ENCODE measurements at regions not wholly inside any gene's neighbourhood (a gene's known extent, or its start where the extent isn't known, plus 50 kb on each side); places are given as distances from the start of the nearest gene placed in this dataset.

DNA sequence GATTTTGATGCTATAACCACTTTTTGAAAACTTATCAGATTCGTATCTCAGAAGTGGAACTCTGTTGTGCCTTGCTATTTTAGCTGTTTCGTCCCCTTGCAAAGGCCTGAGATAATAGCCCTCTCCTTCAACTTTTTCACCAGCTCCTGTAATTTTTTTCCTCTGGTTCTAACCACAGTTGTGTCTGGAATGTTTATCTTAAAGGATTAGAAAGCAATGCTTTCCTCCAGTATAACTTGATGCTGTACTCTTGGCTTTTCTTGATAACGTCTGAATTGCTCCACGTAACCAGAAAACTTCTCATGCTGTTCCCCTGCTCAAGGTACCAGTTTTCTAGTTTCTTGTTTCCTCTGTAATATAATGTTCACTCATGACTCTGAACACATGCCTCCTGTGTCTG is 209.4 kb downstream of the DTWD2 start:
- no peak overlapping the region for H3K4me3 ChIP-seq (ENCODE audit: low read depth, low read length)

DNA sequence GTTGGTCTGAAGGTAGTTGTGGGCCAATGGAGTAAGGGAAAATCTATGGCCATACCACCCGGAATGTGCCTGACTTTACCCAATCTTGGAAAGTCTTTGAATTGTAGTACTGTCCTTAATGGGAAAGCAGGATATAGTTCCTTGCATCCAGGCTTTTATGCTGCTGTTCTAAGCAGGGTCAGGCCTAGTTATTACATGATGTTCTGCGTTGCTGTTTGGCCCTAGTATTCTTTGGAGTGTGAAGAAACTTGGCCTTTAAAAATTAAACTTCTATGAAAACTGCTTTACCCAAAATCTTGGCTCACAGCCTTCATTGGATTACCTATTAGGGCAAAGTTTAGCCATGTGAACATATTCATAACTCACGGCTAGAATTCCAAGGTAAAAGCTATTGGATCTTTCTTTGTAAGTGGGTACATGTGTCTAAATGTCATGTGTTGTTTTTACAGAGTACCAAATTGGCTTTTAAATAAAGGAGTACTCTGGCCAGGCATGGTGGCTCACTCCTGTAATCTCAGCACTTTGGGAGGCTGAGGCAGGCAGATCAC is 211.1 kb downstream of the DTWD2 start:
- H3K4me3 ChIP-seq (ENCODE audit: low read depth, low read length), result no peak overlapping the region

DNA sequence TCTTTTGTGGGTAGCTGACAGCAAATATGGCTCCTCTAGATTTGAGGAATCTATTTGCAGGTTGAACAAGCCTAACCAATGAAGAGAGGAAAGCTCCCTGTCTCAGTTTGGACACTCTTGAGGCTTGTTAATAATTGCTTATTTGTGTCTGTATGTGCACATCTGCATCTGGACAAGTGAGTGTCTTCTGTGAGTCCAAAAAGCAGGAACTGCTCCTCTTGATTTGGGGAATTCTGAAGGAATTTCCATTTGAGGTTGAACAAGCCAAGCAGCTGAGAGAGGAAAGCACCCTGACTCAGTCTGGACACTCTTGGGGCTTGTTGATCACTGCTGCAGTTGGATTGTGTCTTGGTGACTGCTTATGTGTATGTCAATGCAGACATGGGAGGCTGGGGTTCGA is 211.6 kb downstream of the DTWD2 start:
- no peak overlapping the region for H3K4me3 ChIP-seq (ENCODE audit: low read depth, low read length)

DNA sequence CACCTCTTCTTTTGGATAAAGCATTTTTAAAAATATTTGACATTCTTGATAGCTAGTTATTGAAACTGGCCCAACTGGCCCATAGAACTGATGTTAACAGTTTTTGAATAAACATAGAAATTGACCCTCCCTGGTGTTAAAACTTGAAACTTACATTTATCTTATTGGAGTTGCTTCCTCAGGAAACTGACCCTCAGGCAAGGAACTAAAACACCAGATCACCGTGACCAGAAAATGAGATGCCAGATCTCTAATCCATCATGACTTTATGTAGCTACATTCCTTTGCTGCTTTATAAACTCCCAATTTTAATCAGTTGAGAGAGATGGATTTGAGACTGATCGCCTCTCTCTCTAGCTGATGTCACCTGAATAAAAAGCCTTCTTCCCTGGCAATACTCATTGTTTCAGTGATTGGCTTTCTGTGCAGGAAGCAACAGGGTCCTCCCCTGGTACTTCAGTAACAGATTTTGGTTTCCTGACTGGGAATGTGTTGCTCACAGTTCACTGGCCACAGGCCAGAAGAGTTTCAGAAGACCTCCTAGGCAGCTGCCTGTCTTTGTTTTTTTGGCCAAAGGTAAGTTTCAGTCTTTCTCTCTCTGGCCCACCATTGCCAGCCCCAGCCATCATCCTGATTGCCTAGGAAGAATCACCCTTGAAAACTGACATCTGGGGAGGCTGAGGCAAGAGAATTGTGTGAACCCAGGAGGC is 212.4 kb downstream of the DTWD2 start:
- no peak overlapping the region for H3K4me3 ChIP-seq (ENCODE audit: low read depth, low read length)

DNA sequence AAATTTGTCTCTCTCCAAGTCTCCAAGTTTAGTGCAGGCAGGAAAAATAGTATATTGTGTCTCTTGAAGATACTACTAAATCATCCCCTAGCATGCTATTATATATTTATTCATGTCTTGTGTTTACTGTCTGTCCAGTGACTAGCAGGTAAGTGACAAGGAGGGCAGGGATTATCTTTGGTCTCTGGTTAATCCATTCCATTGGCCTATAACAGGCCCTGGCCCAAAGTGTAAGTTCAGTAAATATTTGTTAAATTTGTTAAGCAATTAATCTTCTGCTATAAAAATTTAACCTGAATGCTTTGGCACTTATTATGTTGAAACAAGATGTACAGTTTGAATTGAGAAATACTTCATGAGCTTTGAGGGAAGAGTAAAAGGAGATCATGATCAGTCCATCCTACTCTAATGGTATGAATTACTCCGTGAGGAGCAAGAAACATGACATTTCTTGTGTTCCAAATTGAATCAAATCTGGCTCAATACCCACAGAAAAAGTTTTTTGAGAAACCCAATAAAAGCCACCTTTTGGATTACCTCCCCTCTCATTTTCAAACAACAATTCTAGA is 219.7 kb downstream of the DTWD2 start:
- no peak overlapping the region for H3K4me3 ChIP-seq (ENCODE audit: low read depth, low read length)

DNA sequence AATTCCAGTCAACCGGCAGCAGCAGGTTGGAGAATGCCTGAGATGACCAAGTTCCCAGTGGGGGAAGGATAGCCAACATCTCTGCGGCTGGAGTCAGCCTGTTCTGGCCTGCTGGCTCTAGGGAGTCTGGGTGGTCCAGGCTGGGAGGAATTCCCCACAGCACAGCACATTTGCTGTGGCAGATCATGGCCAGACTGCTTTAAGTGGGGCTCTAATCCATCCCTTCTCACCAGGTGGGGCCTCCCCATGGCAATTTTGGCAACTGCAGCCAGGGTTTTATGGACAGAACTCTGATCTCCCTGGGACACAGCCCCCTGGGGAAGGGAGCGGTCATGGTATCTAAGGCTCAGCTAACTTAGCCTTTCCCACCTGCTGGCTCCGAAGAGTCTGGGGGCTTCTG is 226.1 kb downstream of the DTWD2 start:
- H3K4me3 ChIP-seq (ENCODE audit: low read depth, low read length), result no peak overlapping the region

DNA sequence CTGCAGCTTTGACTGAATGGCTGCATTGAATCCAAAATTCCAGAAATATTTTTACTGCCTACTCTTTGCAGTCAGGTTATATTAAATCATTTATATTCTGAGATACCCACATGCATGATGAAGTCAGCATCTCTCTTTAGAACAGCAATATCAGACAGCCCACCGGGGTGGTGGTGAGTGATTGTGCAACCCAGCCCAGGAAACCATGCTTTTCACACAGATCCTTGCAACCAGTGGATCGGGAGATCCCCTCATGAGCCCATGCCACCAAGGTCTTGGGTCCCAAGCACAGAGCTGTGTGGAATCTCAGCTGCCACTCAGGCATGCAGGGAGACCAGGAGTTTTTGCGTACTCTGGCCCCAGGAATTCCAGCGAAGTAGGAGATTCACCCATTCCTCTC is 226.5 kb downstream of the DTWD2 start:
- no peak overlapping the region for H3K4me3 ChIP-seq (ENCODE audit: low read depth, low read length)

DNA sequence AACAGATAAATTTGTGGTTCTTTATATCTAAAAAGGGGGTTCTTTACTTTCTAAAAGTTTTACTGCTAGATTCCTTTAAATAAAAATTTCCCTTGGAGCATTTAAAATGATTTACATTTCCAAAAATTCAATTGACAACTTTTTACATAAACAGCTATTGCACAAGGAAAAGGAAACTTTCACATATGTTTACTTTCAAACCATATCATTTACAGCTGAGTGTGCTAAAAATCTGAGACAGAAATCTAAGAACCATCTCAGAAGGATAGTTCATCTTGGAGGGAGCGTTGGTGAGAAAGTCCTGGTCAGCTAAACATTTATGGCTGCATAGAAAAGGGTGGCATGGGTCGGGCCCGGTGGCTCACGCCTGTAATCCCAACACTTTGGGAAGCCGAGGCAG is 235.4 kb downstream of the DTWD2 start:
- no peak overlapping the region for H3K4me3 ChIP-seq (ENCODE audit: low read depth, low read length)

DNA sequence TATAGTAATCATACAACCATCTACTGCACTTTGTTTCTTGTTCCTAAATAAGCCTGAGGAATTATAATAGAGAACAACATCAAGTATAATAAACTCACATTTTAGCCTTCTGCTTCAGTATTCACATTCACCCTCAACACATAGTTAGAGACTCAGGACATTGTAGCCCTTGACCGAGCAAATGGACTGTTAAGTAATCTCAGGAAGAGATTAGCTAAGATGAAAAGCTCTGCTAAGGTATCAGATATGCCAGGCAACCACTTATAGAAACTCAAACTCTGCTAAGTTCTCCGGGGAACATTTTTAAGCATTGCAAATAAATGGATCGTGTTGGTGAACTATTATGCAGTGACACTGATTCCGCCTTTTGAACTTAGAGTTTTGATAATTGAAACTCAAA is 252.0 kb downstream of the DTWD2 start:
- no peak overlapping the region for H3K4me3 ChIP-seq (ENCODE audit: low read depth, low read length)

DNA sequence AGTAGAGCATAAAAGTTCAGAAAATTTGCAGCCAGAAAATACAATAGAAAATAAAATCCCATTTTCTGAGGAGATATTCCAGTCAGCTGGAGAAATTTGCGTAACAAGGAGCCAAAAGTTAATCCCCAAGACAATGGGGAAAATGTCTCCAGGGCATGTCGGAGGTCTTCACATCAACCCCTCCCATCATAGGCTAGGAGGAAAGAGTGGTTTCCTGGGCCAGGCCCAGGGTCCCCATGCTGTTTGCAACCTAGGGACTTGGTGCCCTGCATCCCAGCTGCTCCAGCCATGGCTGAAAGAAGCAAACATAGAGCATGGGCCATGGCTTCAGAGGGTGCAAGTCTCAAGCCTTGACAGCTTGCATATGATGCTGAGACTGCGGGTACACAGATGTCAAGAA is 255.0 kb downstream of the DTWD2 start:
- no peak overlapping the region for H3K4me3 ChIP-seq (ENCODE audit: low read depth, low read length)

DNA sequence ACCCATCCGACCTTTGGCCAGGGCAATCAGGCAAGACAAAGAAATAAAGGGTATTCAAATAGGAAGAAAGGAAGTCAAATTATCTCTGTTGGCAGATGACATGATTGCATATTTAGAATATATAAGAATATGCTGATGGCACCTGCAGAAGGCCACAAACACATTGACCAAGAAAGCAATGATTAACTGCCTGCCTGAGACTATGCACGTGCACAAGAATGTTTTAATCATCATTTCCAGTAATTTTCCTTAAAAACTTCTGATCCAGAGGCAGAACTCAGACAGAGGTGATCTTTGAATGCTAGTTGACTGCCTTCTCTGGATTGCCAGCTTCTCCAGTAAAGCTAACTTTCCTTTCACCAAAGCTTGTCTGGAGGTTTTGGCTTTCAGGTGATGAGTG is 260.2 kb downstream of the DTWD2 start:
- H3K4me3 ChIP-seq (ENCODE audit: low read depth, low read length), result no peak overlapping the region

DNA sequence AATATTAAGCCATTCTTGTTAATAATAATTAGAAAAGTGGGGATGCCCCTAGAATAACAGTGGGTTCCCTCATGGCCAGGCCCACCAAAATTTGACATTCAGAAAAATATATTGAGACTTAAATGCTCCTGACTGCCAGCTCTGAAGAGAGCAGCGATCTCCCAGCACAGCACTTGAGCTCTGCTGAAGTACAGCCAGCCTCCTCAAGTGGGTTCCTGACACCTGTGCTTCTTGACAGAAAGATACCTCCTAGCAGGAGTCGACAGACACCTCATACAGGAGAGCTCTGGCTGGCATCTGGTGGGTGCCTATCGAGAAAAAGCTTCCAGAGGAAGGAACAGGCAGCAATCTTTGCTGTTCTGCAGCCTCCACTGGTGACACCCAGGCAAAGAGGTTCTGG is 261.5 kb downstream of the DTWD2 start:
- no peak overlapping the region for H3K4me3 ChIP-seq (ENCODE audit: low read depth, low read length)

DNA sequence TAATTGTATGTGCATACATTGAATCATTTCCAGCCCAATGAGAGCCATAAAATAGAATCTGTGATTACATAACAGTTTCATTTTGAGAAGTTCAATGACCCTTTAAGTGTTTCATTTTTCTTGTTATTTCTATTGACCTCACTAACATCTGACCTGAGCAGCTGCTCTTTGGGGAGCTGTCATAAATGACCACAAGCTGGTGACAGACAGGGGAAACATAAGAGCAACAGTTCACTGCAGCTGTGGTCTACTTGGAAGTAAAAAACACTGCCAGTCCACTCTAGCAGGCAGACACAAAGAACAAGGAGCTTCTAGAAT is 265.4 kb downstream of the DTWD2 start:
- H3K4me3 ChIP-seq (ENCODE audit: low read depth, low read length), result no peak overlapping the region

DNA sequence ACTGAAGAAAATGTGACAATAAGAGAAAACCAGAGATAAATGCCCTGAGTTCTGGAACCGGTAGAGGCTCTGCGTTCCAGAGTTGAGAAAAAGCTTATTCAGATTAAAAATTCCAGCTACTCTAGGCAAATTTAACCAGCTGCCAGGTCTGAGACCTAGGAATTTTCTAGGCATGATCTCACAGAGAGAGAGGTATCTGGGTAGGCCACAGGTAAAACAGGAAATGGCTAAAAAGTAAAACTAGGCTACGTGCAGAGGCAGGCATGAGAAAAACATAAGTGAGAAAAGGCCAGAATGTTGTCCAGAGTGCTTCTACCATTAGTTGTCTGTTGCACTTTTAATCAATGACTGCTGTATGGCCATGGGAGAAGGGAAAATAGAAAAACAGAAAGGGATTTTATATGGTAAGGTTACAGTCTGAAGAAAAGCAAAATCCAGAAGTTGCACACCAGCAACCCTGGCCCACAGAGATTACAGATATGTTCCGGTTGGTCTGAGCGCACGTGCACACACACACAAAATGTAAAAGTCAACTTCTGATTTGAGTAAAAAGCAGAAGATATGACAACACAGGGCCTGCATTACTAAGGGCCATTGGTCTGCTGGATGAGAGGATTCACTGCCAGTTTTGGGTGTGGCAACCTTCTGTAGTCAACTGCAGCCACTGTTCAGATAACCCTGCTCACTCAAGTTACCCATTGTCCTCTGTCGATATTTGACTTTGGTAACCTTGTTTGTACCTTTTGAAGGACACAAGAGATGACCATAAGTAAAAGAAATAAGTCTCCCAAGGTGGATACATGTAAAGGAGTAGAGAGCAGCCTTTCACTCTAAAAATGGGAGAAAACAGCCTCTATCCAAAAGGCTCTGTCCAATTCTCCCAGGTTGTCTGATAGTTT is 266.0 kb downstream of the DTWD2 start:
- H3K4me3 ChIP-seq (ENCODE audit: low read depth, low read length), result no peak overlapping the region

DNA sequence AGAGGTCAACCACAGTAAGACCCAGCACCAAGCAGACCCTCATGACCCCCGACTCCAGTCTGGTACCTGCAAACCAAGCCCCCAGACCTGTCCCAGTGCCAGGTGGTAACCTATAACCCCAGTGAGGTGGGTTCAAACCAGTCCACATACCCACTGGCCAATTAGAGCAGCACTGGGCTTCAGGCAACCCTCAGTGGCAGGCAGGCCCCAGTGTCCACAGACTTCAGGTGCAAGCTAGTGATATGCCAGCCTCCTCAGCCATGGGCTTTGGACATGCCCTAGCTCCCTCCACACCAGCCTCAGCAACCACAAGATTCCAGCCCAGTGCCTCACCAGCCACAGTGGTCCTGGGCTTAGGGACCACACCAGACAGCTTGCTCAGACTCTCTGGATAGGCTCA is 276.6 kb downstream of the DTWD2 start:
- H3K4me3 ChIP-seq (ENCODE audit: low read depth, low read length), result no peak overlapping the region

DNA sequence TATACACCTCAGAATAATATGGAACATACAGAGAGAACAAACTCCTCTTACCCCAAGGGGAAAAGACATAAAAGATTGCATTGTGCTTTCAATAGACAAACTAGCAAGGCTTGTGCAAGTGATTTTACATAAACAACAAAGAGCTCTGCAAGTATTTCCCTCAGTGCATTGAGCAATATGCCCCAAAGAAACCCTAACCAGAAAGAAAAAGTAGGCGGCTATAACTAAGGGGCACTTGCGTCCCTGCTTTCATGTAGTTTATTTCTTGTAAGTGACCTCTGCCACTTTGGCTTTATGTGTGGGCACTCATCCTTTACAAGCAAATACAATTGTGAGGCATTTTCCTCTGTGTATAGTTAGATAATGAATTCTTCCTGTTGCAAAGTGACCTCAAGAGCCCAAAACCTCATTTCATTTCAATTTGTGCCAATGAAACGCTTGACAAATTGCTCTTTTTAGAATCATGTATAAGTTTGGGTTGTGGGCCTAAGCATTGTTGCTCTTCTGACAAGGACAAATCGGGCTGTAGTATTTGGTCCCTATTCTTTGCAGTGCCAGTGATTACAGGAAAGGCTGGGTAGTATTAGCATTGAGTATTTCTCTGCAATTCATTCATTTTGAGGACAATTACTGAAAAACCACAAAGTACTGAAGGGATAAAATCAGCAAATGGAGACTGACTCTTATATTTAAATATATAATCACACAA is 282.2 kb downstream of the DTWD2 start:
- no peak overlapping the region for H3K4me3 ChIP-seq (ENCODE audit: low read depth, low read length)

DNA sequence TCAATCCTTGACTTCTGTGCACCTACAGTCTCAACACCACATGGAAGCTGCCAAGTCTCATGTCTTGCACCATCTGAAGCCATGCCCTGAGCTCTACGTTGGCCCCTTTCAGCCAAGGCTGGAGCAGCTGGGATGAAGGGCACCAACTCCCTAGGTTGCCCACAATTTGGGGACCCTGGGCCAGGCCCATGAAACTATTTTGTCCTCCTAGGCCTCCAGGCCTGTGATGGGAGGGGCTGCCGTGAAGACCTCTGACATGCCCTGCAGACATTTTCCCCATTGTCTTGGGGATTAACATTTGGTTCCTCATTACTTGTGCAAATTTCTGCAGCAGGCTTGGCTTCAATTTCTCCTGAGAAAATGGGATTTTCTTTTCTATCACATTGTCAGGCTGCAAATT is 285.1 kb downstream of the DTWD2 start:
- H3K4me3 ChIP-seq (ENCODE audit: low read depth, low read length), result no peak overlapping the region

DNA sequence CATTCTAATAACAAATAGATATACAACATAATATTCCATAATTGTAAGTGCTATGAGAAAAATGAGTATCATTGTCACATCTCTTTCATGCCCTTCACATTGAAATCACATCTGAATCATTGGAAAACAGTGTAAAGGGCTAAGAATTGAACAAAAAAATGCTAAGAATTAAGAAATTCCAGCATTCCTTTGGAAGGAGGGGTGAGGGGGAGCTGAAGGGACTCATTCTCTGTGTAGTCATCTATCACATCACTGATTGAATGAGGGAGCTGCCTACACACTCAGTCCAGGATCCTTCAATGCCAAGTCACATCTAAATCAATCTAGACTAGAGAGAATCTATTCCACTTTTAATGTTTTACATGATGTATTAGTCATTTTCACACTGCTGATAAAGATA is 286.6 kb downstream of the DTWD2 start:
- H3K4me3 ChIP-seq (ENCODE audit: low read depth, low read length), result no peak overlapping the region

DNA sequence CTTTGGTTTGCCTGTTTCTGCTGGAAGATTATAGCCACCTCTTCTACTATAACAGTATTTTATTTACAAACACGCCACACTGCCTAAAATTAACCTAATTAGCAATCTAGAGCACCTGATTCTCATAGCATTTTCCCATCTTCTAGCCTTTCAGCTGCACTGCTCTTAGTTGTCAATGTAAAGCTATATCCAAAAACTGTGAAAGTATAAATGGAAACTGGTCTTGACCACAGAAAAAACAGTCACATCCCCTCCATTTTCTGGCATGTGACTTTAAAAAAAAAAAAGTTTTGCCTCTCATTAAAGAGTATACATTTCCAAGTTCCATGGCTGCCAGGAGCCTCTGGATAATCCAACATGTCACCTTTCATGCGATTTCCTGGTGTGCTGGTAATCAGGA is 287.8 kb downstream of the DTWD2 start:
- H3K4me3 ChIP-seq (ENCODE audit: low read depth, low read length), result no peak overlapping the region

DNA sequence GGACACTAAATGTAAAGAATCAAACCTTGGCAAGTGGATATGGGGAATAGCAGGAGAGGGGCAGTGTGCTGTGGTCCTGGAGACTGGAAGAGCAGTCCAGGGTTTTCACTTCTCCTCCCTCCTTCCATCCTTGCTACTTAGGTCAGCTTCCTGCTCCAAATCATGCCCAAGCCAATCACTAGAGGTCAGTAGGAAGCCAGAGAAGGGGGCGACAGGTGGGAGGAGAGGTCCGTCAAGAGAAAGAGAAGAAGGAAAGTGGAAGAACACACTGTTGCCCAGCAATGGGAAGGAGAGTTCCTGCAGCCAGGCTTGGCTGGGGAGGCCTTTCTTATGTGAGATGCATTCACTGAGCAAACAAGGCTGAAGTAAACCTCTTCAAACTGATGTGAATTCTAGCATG is 289.6 kb downstream of the DTWD2 start:
- H3K4me3 ChIP-seq (ENCODE audit: low read depth, low read length), result no peak overlapping the region

DNA sequence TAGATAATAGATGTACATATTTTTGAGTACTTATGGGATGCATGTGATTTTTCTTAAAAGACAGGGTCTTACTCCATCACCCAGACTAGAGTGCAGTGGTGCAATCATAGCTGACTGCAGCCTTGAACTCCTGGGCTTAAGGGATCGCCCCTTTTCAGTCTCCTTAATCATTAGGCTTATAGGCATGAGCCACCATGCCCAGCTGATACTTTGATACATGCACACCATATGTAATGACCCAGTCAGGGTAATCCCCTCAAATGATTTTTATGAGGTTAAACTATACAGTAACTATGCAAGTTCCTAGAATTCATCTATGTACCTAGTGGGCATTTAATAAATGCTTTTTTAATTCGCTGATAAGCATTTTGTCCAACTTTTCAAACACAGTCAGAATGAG is 292.3 kb downstream of the DTWD2 start:
- no peak overlapping the region for H3K4me3 ChIP-seq (ENCODE audit: low read depth, low read length)
